ENCODE measurements at regions not wholly inside any gene's neighbourhood (a gene's known extent, or its start where the extent isn't known, plus 50 kb on each side); places are given as distances from the start of the nearest gene placed in this dataset.
A peak's percentile ranks its signal among the peaks of the same experiment; 100 is the strongest.

DNA sequence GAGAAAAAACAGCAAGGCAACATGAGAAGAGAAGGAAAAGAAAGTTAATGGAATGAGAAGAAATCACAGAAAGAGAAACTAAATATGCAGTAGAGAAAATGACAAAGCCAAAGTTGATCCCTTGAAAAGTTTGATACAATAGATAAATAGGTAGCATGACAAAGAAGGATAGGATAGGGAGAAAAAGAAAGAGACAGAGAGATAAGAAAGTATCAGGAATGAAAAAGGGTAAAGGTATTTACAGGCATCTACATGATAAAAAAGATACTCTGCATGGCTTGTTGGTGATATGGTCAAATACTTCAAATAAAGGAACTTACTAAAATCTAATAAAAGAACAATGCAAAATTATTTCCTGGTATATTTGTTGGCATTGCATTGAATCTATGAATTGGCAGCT, 185.5 kb upstream of the TECRL start:
- TF ChIP-seq, protein P1, sequence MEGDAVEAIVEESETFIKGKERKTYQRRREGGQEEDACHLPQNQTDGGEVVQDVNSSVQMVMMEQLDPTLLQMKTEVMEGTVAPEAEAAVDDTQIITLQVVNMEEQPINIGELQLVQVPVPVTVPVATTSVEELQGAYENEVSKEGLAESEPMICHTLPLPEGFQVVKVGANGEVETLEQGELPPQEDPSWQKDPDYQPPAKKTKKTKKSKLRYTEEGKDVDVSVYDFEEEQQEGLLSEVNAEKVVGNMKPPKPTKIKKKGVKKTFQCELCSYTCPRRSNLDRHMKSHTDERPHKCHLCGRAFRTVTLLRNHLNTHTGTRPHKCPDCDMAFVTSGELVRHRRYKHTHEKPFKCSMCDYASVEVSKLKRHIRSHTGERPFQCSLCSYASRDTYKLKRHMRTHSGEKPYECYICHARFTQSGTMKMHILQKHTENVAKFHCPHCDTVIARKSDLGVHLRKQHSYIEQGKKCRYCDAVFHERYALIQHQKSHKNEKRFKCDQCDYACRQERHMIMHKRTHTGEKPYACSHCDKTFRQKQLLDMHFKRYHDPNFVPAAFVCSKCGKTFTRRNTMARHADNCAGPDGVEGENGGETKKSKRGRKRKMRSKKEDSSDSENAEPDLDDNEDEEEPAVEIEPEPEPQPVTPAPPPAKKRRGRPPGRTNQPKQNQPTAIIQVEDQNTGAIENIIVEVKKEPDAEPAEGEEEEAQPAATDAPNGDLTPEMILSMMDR (IDR thresholded peaks at IDR 0.05; ENCODE audit: borderline replicate concordance, control extremely low read depth, extremely low read depth, insufficient read depth, missing control alignments) = no peak
- in situ Hi-C loops (cut with MboI; ENCODE audit: low sequenced_read_pairs, unreplicated experiment) = no loop called here
- no peak for DNase-seq (ENCODE audit: low spot score)

DNA sequence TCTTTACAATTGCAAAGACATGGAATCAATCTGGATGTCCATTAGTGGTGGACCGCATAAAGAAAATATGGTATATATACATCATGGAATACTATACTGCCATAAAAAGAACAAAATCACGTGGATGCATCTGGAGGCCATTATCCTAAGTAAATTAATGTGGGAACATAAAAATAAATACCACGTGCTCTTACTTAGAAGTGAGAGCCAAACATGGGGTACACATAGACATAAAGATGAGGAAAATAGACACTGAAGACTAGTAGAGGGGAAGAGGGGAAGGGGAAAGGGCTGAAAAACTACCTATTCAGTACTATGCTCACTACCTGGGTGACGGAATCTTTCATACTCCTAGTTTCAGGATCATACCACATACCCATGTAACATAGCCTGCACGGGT, 179.3 kb upstream of the TECRL start:
- in situ Hi-C loops (cut with MboI; ENCODE audit: low sequenced_read_pairs, unreplicated experiment) = no loop called here
- DNase-seq (ENCODE audit: low spot score) = no peak
- TF ChIP-seq, protein P1 (IDR thresholded peaks at IDR 0.05; ENCODE audit: borderline replicate concordance, control extremely low read depth, extremely low read depth, insufficient read depth, missing control alignments) = no peak

DNA sequence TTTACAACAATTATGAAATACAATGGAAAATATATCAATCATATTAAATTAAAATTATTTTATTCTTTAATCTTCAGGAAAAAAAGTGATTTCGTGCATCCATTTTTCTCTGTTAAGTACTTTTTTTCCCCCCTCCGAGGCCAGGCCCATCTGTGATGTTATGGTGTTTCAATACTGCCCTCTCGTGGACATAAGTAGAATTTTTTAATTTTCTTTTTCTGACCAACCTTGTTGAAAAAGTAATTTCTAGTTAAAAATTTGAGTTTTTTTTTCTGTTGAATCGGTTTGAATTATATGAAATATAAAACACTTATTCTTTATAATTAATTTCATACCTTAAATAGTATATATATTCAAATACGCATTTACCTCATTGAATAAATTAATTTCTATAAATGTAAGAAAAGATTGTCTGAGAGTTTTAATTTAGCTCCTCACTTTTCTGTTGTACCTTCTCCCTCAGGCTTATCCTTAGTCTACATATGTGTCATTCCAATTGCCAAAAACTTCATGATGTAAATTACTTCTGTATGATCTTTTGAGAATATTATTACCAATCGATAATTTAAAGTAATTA, 175.8 kb upstream of the TECRL start:
- in situ Hi-C loops (cut with MboI; ENCODE audit: low sequenced_read_pairs, unreplicated experiment) = no loop called here
- DNase-seq (ENCODE audit: low spot score) = peak; percentile 25
- TF ChIP-seq, protein P1 (IDR thresholded peaks at IDR 0.05; ENCODE audit: borderline replicate concordance, control extremely low read depth, extremely low read depth, insufficient read depth, missing control alignments) = peak; percentile 42

DNA sequence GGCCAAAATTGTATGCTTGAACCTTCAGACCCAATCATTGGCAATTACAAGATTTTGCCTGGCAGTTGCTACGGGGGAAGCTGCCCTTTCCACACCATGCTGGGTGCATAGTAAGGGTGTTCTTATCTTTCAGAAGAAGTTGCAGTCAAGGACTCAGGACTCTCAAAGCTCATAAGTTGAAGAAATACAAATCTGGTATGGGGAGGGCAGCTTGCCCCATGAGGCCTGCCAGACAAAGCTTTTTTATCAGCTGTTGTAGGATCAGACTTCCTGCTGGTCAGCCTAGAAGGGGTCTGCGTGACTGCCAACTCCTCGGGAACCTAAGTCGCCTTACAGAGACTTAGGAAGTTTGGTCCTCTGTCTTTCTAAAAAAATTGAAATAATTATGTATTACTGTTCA, 174.9 kb upstream of the TECRL start:
- in situ Hi-C loops (cut with MboI; ENCODE audit: low sequenced_read_pairs, unreplicated experiment) = no loop called here
- TF ChIP-seq, protein P1 (IDR thresholded peaks at IDR 0.05; ENCODE audit: borderline replicate concordance, control extremely low read depth, extremely low read depth, insufficient read depth, missing control alignments) = no peak
- DNase-seq (ENCODE audit: low spot score) = no peak

DNA sequence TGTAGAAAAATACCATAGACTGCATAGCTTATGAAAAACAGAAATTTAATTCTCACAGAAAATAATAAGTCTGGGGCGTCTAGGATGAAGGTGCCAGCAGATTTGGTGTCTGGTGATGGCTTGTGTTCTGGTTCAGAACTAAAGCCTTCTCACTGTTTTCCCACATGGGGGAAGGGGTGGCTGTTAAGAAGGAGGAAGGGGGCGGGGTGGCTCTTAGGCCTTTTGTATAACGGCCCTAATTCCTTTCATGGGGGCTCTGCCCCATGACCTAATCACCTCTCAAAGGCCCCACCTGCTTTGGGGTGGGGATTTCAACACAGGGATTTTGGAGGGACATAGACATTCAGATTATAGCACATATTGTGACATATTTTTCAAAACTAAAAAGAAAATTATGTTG, 173.2 kb upstream of the TECRL start:
- DNase-seq (ENCODE audit: low spot score) = no peak
- TF ChIP-seq, protein P1 (IDR thresholded peaks at IDR 0.05; ENCODE audit: borderline replicate concordance, control extremely low read depth, extremely low read depth, insufficient read depth, missing control alignments) = no peak
- in situ Hi-C loops (cut with MboI; ENCODE audit: low sequenced_read_pairs, unreplicated experiment) = no loop called here

DNA sequence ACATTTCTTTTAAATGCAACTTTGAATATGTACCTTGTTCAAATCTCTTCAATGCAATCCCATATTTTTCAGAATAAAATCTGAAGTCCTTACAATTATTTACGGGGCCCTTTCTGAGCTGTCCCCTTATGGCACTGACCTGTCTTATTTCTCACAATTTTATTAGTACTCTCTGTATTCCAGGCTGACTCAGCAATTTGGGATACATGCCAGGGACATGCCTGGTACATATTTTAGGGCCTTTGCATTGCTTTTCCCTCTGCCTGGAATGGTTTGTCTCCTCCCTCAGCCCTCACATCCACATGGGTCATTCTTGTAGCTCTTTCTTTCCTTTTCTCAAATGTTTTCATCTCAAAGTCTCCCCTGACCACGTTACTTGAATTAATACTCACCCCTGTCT, 172.2 kb upstream of the TECRL start:
- in situ Hi-C loops (cut with MboI; ENCODE audit: low sequenced_read_pairs, unreplicated experiment) = no loop called here
- DNase-seq (ENCODE audit: low spot score) = no peak

More for the DNA sequence above, 172.2 kb upstream of the TECRL start:
- TF ChIP-seq, protein P1 (IDR thresholded peaks at IDR 0.05; ENCODE audit: borderline replicate concordance, control extremely low read depth, extremely low read depth, insufficient read depth, missing control alignments) = no peak

Measured in GM13976 (cell line).